GM19238 (cell line): ENCODE measurements at regions not wholly inside any gene's neighbourhood (a gene's known extent, or its start where the extent isn't known, plus 50 kb on each side); places are given as distances from the start of the nearest gene placed in this dataset.

ENCODE experiments used
- DNase-seq: peaks from one replicate; pipeline ENCODE4 v3.0.0; 2011; ENCODE audit warnings: low spot score; ENCODE audit not compliant: insufficient read length

GRCh38 chr1:116231752-116232151 is 120.6 kb downstream of the MAB21L3 start:
- no peak for DNase-seq

- DNase-seq, result no peak
Measured at GRCh38 chr1:116232989-116233514, 121.9 kb downstream of the MAB21L3 start.

DNA sequence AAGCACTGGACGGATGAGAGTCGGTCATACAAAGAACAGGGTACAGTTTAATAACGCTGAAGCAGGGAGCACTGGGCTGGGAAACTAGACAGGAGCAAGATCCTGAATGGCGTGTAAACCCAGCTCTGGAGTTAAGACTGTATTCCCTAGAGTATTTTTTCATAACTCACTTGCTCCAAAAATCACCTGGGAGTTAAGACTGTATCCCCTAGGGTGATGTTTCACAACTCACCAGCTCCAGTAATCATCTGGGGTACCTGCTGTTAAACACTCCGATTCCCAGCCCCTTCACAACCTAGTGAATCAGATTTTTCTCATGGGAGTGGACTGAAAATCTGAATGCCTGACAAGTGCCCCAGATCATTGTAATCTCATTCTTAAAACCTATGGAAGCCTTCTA is 123.2 kb downstream of the MAB21L3 start:
- no peak for DNase-seq

- no peak for DNase-seq
Measured at GRCh38 chr1:116239916-116240315, 128.7 kb downstream of the MAB21L3 start.

- no peak for DNase-seq
Measured at GRCh38 chr1:116242741-116243140, 130.3 kb upstream of the ATP1A1 start.

GRCh38 chr1:116243333-116244054 is 129.6 kb upstream of the ATP1A1 start:
- no peak for DNase-seq

- no peak for DNase-seq
Measured at GRCh38 chr1:116246174-116246573, 126.9 kb upstream of the ATP1A1 start.

- no peak for DNase-seq
Measured at GRCh38 chr1:116252271-116252670, 120.8 kb upstream of the ATP1A1 start.

DNA sequence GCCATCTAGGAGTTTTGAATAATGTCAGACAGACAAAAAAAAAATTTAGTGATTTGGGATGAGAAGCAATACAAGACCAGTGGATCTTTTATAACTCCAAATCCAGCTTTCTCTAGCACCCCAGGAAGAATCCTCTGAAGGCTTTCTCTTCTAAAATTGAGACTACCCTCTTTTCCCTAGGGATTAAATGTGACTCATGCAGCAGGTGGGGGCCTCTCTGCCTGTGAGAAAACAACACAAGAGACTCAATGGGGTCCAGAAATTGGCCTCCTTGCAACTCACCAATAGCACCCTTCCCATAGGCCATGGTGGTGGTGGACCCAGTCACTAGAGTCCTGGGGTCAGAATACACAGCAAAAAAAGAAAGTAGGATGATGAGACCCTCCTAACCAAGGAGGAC is 120.3 kb upstream of the ATP1A1 start:
- DNase-seq, result no peak

GRCh38 chr1:116253566-116254382 is 119.3 kb upstream of the ATP1A1 start:
- DNase-seq, result no peak

DNA sequence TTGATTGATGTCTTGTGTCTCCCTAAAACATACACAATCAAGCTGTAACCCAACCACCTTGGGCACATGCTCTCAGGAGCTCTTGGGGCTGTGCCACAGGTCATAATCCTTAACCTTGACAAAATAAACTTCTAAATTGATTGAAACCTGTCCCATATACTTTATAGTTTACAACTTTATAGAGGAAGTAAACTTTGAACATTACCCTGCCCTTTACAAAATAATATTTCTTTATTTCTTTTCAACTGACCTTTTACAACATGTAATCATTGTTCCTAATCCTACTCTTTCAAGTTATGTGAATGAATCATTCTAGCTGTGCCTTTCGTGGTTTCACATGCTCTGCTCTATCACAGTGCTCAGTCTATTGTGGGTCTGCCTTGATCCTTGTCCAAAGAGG is 118.3 kb upstream of the ATP1A1 start:
- no peak for DNase-seq

GRCh38 chr1:116255486-116256285 is 117.4 kb upstream of the ATP1A1 start:
- no peak for DNase-seq

DNA sequence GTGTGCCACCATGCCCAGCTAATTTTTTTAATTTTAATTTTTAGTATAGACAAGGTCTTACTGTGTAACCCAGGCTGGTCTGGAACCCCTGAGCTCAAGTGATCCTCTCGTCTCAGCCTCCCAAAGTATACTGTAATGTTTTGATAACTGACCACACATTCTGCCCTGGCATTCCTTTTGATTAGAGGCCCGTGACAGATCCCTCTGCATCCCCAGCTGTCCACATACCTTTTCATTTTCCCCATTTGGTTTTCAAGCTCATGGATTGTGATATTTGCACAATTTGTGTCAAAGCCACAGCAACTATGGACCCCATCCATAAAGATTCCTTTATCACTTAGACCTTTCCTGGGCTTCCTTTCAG is 116.8 kb upstream of the ATP1A1 start:
- no peak for DNase-seq

DNA sequence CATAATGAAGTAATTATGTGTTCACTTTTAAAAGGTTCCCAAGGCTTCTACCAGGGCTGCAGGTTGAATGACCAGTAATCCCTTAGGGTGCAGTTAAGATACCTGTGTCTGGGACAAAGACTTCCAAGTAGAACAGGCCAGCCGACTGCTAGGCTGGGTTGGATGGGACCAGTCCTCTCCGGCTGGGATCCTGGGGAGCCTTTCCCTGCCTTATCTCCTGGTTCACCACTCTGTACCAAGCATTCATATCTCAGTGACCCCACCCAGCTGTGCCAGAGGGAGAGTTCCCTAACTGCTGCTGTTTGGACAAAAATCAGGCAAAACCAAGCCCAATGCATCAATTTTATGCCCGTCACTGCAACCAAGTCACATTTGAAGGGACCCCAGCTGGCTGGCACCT is 116.2 kb upstream of the ATP1A1 start:
- DNase-seq, result no peak

DNA sequence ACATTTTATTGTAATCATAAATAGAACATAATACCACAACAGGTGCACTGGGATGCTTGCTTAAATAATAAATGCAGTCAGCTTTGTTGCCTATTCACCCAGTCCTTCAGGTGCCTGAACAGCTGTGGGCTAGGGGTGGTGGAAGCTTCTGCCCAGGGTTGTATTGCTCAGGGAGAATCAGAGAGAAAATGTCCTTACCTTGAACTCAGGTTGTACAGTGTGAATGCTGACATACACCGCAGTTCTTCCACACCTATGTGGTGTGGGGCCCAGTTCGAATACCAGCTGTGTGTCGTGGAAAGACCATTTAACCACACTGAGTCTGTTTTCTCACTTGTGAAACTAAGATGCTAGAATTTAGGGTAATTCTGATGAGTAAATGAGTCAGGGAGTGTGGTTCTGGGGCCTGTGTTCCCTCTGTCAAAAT is 115.7 kb upstream of the ATP1A1 start:
- DNase-seq, result peak; percentile 7

GRCh38 chr1:116257836-116258235 is 115.2 kb upstream of the ATP1A1 start:
- DNase-seq, result no peak

GRCh38 chr1:116258668-116259419 is 114.2 kb upstream of the ATP1A1 start:
- no peak for DNase-seq

DNA sequence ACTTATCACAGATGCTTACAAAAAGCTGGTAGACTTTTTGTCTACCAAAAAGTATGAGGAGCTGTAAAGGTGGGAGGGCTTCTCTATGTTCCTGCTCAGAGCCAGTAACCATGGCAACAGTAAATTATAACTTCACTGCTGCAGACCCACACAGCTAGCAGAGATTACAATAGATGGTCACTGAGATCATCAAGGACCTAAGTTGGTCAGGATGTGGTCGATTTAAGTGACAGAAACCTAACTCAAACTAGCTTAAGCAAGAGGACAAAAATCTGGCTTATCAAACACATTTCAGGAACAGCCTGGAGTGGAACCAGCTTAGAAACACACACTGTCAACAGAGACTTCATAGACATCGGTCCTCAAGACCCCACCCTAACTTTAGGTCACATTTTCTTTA is 113.4 kb upstream of the ATP1A1 start:
- no peak for DNase-seq

- no peak for DNase-seq
Measured at GRCh38 chr1:116260115-116260514, 112.9 kb upstream of the ATP1A1 start.

- DNase-seq, result no peak
Measured at GRCh38 chr1:116260621-116261020, 112.4 kb upstream of the ATP1A1 start.

DNA sequence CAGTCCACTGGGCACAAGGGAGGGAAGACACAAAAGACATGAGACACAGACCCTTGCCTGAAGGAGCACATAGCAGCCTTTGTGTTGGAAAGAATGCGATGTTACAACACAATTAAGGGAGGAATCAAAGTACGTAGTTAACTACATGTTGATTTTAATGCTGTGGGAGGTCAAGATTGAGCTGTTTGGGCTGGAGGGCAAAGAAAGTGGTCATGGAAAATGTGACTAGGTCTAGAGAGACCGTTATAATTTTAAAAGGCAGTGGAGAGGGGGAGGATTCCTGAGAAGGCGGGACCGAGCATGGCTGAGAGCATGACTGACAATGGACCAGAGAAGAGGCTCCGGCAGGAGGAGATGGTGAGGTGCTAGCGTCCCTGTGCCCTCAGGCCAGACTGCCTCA is 111.8 kb upstream of the ATP1A1 start:
- DNase-seq, result no peak
